ENCODE measurements at regions not wholly inside any gene's neighbourhood (a gene's known extent, or its start where the extent isn't known, plus 50 kb on each side); places are given as distances from the start of the nearest gene placed in this dataset.

DNA sequence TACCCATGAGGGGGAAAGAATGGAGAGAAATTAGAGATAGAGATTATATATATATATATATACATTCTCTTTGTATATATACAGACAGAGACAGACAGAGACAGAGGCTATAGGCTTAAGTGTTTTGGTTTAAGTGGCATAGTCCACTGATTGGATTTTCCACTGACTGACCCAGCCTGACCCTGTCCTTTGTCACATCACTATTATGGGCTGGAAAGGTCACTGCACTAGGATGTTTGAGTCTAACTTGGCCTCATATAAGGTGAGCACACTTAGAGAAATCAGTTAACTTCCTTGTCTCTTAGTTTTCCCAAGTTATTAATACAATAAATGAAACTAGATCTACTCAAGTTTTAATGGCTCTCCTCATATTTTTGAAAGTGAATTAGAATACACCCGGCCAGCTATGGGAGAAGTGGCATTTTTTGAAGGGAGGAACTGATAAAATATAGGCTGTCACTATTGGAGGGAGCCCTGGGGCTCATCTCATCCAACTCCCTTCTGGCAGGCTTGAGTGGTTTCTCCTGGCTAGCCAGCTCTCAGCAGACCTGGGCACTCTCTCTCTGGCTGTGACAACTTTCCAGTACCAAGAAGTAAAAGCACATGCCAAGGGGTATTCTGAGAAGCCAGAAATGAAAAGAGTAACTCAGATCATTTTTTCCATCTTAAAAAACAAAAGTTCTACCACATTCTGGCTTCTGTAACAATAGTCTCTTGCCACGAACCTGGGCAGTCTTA is 455.6 kb upstream of the ANKRD30A start:
- Histone ChIP-seq H3K4me3 (ENCODE audit: extremely low read depth in 1 of 4, insufficient read depth in 2 of 4, low read depth in 3 of 4, low read length in 4 of 4) (no peak overlapping the region), H3K4me2 (ENCODE audit: insufficient read depth in 1 of 2, low read depth in 2 of 2, low read length in 2 of 2) (no peak overlapping the region), H2BK120ac (replicated peaks; ENCODE audit: low read depth, low read length) (no peak overlapping the region), H3K79me1 (ENCODE audit: low read depth, low read length) (no peaks in the 10 kb centered on the region), H3K4ac (replicated peaks; ENCODE audit: insufficient read length, low read depth, low read length) (no peak overlapping the region), H3K27me3 (replicated peaks in 1 of 4; ENCODE audit: control insufficient read depth in 3 of 4, extremely low read depth in 1 of 4, insufficient read depth in 3 of 4, low read length in 3 of 4) (no peaks in the 10 kb centered on the region), H3K9ac (replicated peaks in 1 of 4; ENCODE audit: extremely low read depth in 1 of 4, low read depth in 3 of 4, low read length in 3 of 4) (no peak overlapping the region), H3K23me2 (ENCODE audit: low read depth, low read length) (no peaks in the 10 kb centered on the region), H3K36me3 (ENCODE audit: control insufficient read depth in 2 of 4, insufficient read depth in 4 of 4, low read length in 3 of 4) (no peaks in the 10 kb centered on the region), H2AK5ac (ENCODE audit: low read depth, low read length) (no peak overlapping the region), H3K14ac (ENCODE audit: insufficient read length) (no peak overlapping the region), H4K91ac (replicated peaks; ENCODE audit: insufficient read length, low read length) (no peak overlapping the region), H3K23ac (ENCODE audit: insufficient read length) (no peak overlapping the region), H3K56ac (replicated peaks; ENCODE audit: insufficient read length, low read depth, low read length) (no peak overlapping the region), H4K8ac (ENCODE audit: extremely low read depth, insufficient read depth, low read length) (no peak overlapping the region), H3K79me2 (ENCODE audit: control insufficient read depth in 1 of 2, insufficient read depth in 2 of 2, low read length in 2 of 2) (no peaks in the 10 kb centered on the region), H4K20me1 (replicated peaks in 1 of 2; ENCODE audit: control insufficient read depth in 1 of 2, insufficient read depth in 2 of 2, low read length in 2 of 2) (no peaks in the 10 kb centered on the region), H3K18ac (ENCODE audit: extremely low read depth, low read length) (no peak overlapping the region), H3K4me1 (replicated peaks in 1 of 4; ENCODE audit: control insufficient read depth in 3 of 4, insufficient read depth in 4 of 4, low read length in 3 of 4) (no peaks in the 10 kb centered on the region), H4K5ac (ENCODE audit: insufficient read length, low read depth, low read length) (no peak overlapping the region), H2BK15ac (ENCODE audit: low read length) (no peak overlapping the region), H2BK5ac (ENCODE audit: low read depth, low read length) (no peak overlapping the region), H3K27ac (ENCODE audit: low read depth, low read length) (no peak overlapping the region), H2BK20ac (ENCODE audit: low read length) (no peak overlapping the region), H2AFZ (ENCODE audit: low read length) (no peak overlapping the region), H3K9me3 (ENCODE audit: insufficient read depth in 2 of 2, low read depth in 1 of 2, low read length in 1 of 2) (no peaks in the 10 kb centered on the region), H2BK12ac (ENCODE audit: low read depth, low read length) (no peak overlapping the region)
- FAIRE-seq (no peak), DNase-seq (ENCODE audit: low read depth in 1 of 2, low spot score in 2 of 2) (no peak)
- ChIA-PET POLR2A (ENCODE audit: partially characterized antibody) (no interaction called here), CTCF (ENCODE audit: partially characterized antibody) (no interaction called here)
- no peak for TF ChIP-seq ATF2 (IDR thresholded peaks at IDR 0.05; ENCODE audit: low read length)
- TF ChIP-seq CBX8 (IDR thresholded peaks at IDR 0.05; ENCODE audit: borderline replicate concordance, low read depth, low read length) = no peak
- TF ChIP-seq BRCA1 (IDR thresholded peaks at IDR 0.05; ENCODE audit: low read depth, low read length) = no peak
- no peak for TF ChIP-seq SRF (IDR thresholded peaks at IDR 0.05; ENCODE audit: low read depth, low read length)
- no peak for TF ChIP-seq NANOG (IDR thresholded peaks at IDR 0.05; ENCODE audit: insufficient read depth, low read depth, low read length, poor library complexity, severe bottlenecking)
- TF ChIP-seq, protein P1, sequence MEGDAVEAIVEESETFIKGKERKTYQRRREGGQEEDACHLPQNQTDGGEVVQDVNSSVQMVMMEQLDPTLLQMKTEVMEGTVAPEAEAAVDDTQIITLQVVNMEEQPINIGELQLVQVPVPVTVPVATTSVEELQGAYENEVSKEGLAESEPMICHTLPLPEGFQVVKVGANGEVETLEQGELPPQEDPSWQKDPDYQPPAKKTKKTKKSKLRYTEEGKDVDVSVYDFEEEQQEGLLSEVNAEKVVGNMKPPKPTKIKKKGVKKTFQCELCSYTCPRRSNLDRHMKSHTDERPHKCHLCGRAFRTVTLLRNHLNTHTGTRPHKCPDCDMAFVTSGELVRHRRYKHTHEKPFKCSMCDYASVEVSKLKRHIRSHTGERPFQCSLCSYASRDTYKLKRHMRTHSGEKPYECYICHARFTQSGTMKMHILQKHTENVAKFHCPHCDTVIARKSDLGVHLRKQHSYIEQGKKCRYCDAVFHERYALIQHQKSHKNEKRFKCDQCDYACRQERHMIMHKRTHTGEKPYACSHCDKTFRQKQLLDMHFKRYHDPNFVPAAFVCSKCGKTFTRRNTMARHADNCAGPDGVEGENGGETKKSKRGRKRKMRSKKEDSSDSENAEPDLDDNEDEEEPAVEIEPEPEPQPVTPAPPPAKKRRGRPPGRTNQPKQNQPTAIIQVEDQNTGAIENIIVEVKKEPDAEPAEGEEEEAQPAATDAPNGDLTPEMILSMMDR (IDR thresholded peaks at IDR 0.05; ENCODE audit: control extremely low read depth in 1 of 3, insufficient read depth in 1 of 3, low read depth in 1 of 3, low read length in 3 of 3) = no peak
- TF ChIP-seq CBX5 (IDR thresholded peaks at IDR 0.05; ENCODE audit: low read depth, low read length) = no peak
- no peak for TF ChIP-seq CEBPB (IDR thresholded peaks at IDR 0.05; ENCODE audit: low read depth, low read length)
- TF ChIP-seq SAP30 (IDR thresholded peaks at IDR 0.05; ENCODE audit: insufficient read depth, insufficient replicate concordance, low read length) = no peak
- WGBS, 2 experiments (ENCODE audit: extremely low coverage in 1 of 2, insufficient coverage in 1 of 2, insufficient read length in 1 of 2, insufficient replicate concordance in 2 of 2, low coverage in 1 of 2, low lambda C conversion rate in 2 of 2, missing lambda C conversion rate in 1 of 2) = 70% methylated on average over 2 of the region's 2 CpGs; no CpG with 5 or more reads in 1 of the 2 experiments
